Hematopoietic multipotent progenitor cell (in vitro differentiated cells): ENCODE measurements at regions not wholly inside any gene's neighbourhood (a gene's known extent, or its start where the extent isn't known, plus 50 kb on each side); places are given as distances from the start of the nearest gene placed in this dataset.

ENCODE experiments used
- DNase-seq, 3 donors: peaks; one replicate each; pipeline ENCODE4 v3.0.0-alpha.2; 2011 to 2015; ENCODE audit warnings: low read depth in 2 of 3, low spot score in 2 of 3

DNA sequence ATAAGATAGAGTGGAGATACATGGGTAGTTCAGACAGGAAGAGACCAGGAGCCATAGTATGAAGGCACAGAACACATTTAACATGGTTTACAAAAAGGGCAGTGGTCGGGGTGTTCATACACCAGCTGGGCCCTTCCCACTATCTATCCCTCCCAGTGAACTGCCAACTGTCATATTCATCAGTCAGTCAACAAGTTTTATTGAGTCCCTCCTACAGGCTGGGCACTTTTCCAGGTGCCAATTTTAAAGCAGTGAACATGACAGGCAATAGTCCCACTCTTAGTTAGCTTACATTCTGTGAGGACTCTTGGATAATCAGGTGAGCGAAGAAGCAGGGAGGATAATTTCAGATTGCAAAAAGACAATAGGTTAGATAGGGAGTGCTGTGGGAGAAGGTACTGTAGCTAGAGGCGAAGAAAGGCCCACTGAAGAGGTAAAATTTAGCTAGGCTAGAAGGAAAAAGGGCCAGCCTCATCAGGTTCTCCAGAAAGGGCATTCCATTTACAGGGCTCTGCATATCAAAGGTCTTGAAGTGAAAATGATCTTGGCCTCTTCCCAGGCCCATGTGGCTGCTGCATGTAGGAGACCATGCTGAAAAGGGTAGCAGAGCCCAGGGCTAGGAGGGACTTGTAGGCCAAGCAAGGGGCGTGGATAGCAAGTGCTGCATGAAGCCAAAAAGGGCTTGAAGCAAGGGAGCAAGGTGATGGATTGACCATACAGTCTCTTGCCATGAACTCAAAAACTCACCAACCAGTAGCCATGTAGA is 274.7 kb upstream of the SNX7 start:
- DNase-seq, result no peak

DNA sequence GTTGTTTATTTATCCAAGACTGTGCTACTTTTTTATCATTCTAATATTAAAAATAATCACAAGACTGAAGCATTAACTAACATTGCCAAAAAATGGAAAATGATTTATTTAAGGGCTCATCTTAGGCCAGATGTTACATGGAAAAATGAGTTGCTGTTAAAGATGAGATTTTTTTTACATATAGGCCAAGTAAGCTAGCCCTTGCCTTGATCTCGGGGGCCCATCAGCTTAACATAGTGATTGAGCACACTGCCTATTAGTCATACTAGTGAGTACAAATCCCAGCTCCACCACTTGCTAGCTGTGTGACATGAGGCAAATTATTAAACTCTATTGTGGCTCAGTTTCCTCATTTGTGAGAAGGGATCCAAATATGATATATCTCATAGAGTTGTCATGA is 275.9 kb upstream of the SNX7 start:
- no peak for DNase-seq

GRCh38 chr1:98384461-98385141 is 276.9 kb upstream of the SNX7 start:
- no peak for DNase-seq

DNA sequence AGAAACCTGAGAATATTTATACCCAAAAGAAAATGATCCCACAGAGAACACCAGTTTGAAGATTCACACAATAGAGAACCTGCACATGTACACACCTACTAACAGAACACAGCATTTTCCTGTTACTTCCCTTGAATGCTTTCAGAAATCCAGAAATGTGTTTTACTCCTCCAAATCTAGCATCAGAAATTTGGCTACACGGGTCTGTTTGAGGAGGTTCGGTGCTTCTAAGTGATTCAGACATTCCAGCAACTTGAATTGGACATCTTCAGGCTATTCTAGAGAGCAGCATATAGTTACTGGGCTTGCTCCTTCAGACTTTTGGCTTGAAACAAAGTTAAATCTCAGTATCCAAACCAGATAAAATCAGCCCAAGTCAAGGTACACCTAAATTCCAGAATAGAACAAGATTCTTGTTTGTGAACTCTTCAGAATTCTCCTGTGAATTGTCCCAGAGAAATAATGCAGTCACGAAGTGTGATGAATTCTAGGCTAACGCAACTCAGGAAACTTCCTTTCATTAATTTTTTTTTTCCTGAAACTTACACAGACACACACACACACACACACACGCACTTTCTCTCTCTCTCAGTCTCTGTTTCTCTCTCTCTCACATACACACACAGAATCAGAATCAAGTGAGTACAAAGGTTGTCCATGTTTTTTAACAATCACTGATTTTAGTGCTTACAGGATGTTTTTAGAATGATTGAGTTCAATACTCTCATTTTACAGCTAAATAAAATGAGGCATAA is 278.4 kb upstream of the SNX7 start:
- no peak for DNase-seq

- no peak for DNase-seq
These were observed 278.9 kb upstream of the SNX7 start for GRCh38 chr1:98382586-98382985.

GRCh38 chr1:98374098-98374497 is 287.4 kb upstream of the SNX7 start:
- no peak for DNase-seq

GRCh38 chr1:98373056-98373455 is 288.5 kb upstream of the SNX7 start:
- peak in 1 of 3 donors; percentile 17 for DNase-seq

DNA sequence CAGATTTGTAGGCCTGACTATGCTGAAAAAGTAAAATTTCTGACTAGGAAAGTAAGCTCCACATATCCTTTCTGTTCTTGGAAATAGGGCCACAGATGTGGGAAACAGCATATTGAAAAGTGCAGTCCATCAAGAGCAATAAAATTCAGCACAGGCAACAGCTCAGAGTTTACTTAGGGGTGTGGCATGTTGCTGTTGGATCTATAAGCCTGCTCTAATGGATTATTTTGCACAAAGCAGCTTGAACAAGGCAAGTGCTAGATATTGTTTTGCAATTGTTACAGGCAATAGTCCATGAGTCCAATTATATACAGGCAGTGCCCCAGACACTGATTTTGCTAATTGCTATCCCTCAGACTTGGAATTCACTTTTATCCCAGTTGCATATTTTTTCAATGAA is 289.8 kb upstream of the SNX7 start:
- no peak for DNase-seq

DNA sequence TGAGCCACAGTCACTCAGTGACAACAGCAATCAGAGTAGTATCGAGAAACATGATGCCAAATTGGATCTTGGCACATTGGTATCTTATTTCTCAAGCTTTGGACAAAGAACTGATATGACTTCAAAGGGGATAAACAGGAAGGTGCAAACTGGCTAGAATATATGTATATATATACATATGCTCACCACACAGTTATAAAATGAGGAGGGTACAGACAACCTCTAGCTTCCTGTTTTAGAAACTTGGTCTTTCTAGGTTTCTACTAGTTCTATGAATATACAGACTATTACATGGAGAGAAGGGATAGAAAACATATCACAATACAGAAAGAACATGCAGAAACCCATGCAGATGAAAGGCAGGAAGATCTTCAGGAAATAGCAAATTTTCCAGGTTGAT is 292.1 kb upstream of the SNX7 start:
- peak in 1 of 3 donors; percentile 7 for DNase-seq

DNA sequence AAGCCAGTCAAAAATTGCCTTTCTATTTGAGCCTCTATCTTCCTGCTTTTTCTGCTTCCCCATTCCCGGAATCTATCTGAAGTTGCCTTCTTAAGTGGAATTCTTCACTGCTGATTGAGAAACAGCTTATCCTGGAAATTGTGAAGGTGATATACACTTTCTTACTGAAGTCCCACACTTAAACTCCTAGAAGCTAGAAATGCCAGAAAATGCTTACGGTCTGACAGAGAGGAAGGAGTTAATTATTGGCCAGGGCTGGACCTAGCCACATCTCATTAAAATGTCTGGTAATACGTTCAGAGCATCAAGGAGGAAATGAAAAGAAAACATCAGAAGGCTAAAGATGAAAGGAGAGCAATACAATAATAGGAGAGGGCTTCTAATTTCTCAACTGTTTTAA is 292.5 kb upstream of the SNX7 start:
- DNase-seq, result no peak

- no peak for DNase-seq
These were observed 294.1 kb upstream of the SNX7 start for GRCh38 chr1:98367426-98367825.

- no peak for DNase-seq
These were observed 295.2 kb upstream of the SNX7 start for GRCh38 chr1:98366343-98366742.

DNA sequence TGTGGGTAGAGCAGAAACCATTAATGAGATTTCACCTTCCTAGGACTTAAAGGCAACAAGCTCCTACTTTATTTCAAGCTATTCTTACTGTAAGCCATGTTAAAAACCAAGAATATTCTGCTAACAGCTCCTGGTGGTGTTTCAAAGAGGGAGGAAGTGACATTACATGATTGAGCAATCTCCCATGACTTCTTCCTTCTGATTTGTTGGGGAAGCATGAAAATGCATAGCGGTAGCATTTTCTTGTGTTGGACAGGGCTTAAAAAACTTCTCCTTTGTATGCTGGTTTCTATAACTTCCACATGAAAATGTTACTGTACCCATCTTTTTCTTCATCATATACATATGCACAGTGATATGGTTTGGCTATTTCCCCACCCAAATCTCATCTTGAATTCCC is 297.0 kb upstream of the SNX7 start:
- DNase-seq, result no peak

DNA sequence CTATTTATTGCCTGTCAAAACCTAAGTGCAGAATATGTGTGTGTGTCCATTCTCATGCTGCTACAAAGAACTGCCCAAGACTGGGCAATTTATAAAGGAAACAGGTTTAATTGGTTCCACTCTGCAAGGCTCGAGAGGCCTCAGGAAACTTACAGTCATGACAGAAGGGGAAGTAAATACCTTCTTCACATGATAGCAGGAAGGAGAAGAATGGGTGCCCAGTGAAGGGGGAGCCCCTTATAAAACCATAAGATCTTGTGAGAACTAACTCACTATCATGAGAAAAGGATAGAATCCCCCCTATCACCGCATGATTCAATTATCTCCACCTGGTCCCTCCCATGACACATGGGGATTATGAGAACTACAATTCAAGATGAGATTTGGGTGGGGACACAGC is 300.7 kb upstream of the SNX7 start:
- no peak for DNase-seq

DNA sequence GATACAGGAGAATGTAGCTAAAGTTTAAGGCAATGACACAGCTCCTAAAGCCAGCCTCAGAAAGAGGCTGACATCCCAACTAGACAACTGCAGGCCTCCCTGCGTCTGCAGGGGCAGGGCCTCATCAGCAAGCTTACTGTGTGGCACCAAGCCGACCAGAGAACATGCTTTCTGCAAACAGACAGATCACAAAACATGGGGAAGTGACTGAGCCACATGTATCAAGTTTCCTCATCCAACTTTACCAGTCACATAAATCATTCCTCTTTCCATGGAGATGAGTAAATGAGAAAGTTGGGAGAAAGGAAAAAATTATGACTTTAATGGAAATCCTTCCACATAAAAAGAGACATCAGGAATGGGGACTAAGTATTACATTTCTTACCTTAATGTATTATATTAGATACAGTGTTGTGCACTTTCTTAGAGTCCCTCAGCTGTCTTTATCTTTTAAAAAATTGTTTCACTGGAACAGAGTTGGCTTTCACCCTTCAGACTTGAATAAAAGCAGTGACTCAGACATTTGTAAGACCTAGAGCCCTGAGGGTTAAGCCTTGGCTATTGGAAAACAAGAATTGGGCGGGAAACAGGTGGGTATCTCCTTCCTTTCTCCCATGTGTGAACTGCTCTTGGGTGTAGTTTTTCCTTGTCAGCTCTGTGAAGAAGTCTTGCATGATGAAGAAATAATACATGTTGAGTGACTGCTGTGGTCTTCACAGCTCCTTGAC is 305.7 kb upstream of the SNX7 start:
- DNase-seq, result no peak

- DNase-seq, result no peak
These were observed 309.1 kb upstream of the SNX7 start for GRCh38 chr1:98352378-98352777.

- no peak for DNase-seq
These were observed 310.0 kb upstream of the SNX7 start for GRCh38 chr1:98351561-98351960.

- no peak for DNase-seq
These were observed 316.1 kb upstream of the SNX7 start for GRCh38 chr1:98345417-98345816.

DNA sequence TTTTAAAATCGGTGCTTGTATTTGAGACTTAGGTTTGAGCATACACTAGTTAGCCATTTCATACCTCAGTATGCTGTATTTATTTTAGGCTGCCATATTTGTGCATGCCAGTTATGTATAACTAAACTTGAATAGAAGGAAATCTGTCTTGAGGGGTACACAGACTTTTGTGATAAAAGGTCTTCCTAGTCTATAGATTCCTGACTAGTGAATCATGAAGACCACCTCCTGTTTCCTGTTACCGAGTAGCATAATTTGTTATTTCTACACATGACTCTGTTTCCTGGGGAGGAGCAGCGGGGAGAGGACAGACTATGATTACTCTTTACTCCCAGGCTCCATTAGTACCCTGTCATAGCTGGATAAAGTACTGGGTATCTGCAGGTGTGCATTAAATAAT is 316.8 kb upstream of the SNX7 start:
- no peak for DNase-seq

DNA sequence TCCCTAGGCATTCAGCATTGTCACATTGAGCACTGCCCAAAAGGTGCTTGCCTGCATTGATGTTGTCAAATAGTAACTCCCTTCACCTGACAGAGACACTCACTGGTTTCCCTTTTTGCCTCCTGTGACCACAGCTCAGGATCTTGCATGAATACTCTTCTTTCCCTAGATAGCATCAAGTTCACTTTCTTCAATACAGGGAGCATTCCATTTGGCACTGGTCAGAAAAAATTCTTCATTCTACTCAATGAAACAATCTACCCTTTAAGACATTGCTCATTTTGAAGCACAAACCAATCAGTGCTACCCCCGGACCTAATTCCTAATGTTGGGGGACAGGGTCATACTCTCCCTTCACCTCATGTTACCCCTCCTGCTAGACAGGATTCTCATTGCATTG is 319.0 kb upstream of the SNX7 start:
- DNase-seq, result no peak

- no peak for DNase-seq
These were observed 321.0 kb upstream of the SNX7 start for GRCh38 chr1:98340511-98340910.
